ENCODE measurements at regions not wholly inside any gene's neighbourhood (a gene's known extent, or its start where the extent isn't known, plus 50 kb on each side); places are given as distances from the start of the nearest gene placed in this dataset.

DNA sequence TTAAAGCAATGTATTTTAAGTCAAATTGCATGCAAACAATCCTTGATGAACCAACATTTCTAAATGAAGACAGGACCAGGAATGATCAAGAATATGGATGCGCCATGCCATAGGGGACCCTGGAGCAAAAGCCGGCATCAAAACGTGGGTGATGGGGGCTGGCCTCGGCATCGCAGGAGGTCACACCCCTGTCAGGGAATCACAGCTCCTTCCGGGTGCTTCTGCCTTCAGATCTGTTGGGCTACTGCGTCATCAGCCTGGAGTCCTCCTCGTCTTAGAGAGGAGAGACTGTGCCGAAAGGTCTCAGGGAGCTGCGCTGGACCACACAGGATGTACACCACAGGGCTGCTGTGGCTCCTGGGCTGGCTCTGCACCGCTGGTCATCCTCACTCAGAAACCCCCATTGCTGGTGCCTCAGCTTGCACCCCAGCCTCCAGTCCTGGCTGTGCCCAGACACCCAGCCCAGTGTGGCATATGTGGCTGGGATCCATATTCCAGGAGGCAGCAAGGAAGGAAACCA is 152.9 kb upstream of the PPP1R26 start:
- no peak overlapping the region for H3K4me3 ChIP-seq (ENCODE audit: low read depth, low read length)
- no peak for TF ChIP-seq POLR2A (IDR thresholded peaks at IDR 0.05; ENCODE audit: extremely low read depth, insufficient read length)
- TF ChIP-seq MYC (IDR thresholded peaks at IDR 0.05; ENCODE audit: low read depth, low read length): no peak
- TF ChIP-seq MAX (IDR thresholded peaks at IDR 0.05; ENCODE audit: low read depth, low read length): no peak
- no peak for TF ChIP-seq CTCF (IDR thresholded peaks at IDR 0.05; ENCODE audit: low read depth, low read length)
- DNase-seq (ENCODE audit: low read depth): no peak

- DNase-seq (ENCODE audit: low read depth): no peak
- no peak overlapping the region for H3K4me3 ChIP-seq (ENCODE audit: low read depth, low read length)
These were observed 150.8 kb upstream of the PPP1R26 start for GRCh38 chr9:135328485-135329417.

GRCh38 chr9:135329571-135330306 is 149.8 kb upstream of the PPP1R26 start:
- no peak overlapping the region for H3K4me3 ChIP-seq (ENCODE audit: low read depth, low read length)
- no peak for TF ChIP-seq MYC (IDR thresholded peaks at IDR 0.05; ENCODE audit: low read depth, low read length)
- no peak for TF ChIP-seq CTCF (IDR thresholded peaks at IDR 0.05; ENCODE audit: low read depth, low read length)
- no peak for TF ChIP-seq POLR2A (IDR thresholded peaks at IDR 0.05; ENCODE audit: extremely low read depth, insufficient read length)
- TF ChIP-seq MAX (IDR thresholded peaks at IDR 0.05; ENCODE audit: low read depth, low read length): no peak
- DNase-seq (ENCODE audit: low read depth): no peak

More at GRCh38 chr9:135328485-135329417, 150.8 kb upstream of the PPP1R26 start:
- no peak for TF ChIP-seq MYC (IDR thresholded peaks at IDR 0.05; ENCODE audit: low read depth, low read length)
- no peak for TF ChIP-seq POLR2A (IDR thresholded peaks at IDR 0.05; ENCODE audit: extremely low read depth, insufficient read length)
- TF ChIP-seq MAX (IDR thresholded peaks at IDR 0.05; ENCODE audit: low read depth, low read length): no peak
- no peak for TF ChIP-seq CTCF (IDR thresholded peaks at IDR 0.05; ENCODE audit: low read depth, low read length)

DNA sequence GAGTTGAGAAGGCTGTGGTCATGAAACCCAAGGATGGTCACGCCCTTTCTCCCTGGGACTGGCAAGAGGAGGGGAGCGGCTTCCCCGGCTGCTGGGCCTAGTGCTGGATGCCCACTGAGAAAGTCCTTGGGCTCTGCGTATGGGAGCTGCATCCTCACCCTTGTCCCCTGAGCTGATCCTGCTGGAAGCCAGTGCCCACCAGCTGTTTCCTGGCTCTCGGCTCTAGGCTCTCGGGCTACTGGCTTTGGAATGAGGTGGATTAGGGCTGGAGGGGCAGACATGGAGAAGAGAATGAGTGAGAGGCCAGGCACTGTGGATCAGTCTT is 149.3 kb upstream of the PPP1R26 start:
- H3K4me3 ChIP-seq (ENCODE audit: low read depth, low read length): no peak overlapping the region
- DNase-seq (ENCODE audit: low read depth): no peak
- TF ChIP-seq POLR2A (IDR thresholded peaks at IDR 0.05; ENCODE audit: extremely low read depth, insufficient read length): no peak

- DNase-seq (ENCODE audit: low read depth): no peak
- H3K4me3 ChIP-seq (ENCODE audit: low read depth, low read length): no peak overlapping the region
- TF ChIP-seq MYC (IDR thresholded peaks at IDR 0.05; ENCODE audit: low read depth, low read length): no peak
- TF ChIP-seq POLR2A (IDR thresholded peaks at IDR 0.05; ENCODE audit: extremely low read depth, insufficient read length): no peak
- TF ChIP-seq MAX (IDR thresholded peaks at IDR 0.05; ENCODE audit: low read depth, low read length): no peak
- TF ChIP-seq CTCF (IDR thresholded peaks at IDR 0.05; ENCODE audit: low read depth, low read length): no peak
These were observed 148.6 kb upstream of the PPP1R26 start for GRCh38 chr9:135330685-135331590.

All from NB4 (cell line).